ENCODE measurements at regions not wholly inside any gene's neighbourhood (a gene's known extent, or its start where the extent isn't known, plus 50 kb on each side); places are given as distances from the start of the nearest gene placed in this dataset.

DNA sequence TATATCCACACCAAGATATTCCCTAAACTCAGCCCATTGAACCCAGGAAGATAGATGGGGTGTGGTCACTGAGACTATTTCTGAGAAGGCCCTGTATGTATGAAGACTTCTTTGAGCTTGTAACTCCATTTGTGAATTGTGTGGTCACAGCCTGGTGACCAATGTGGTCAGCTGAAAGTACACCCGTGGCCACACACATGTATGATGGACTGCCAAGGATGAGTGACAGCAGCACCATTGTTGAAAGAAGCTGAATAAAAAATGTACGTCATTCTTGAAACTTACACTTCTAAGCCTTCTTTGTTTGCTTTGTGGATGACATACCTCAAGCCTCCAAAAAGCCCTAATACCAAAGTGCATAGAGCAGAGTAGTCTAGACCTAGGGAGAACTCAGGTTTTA is 581.4 kb downstream of the RAB28 start:
- DNase-seq (ENCODE audit: low read depth) = no peak
- no peak overlapping the region for H3K4me3 ChIP-seq (ENCODE audit: control insufficient read depth, low read depth, low read length)
- TF ChIP-seq, protein P1, sequence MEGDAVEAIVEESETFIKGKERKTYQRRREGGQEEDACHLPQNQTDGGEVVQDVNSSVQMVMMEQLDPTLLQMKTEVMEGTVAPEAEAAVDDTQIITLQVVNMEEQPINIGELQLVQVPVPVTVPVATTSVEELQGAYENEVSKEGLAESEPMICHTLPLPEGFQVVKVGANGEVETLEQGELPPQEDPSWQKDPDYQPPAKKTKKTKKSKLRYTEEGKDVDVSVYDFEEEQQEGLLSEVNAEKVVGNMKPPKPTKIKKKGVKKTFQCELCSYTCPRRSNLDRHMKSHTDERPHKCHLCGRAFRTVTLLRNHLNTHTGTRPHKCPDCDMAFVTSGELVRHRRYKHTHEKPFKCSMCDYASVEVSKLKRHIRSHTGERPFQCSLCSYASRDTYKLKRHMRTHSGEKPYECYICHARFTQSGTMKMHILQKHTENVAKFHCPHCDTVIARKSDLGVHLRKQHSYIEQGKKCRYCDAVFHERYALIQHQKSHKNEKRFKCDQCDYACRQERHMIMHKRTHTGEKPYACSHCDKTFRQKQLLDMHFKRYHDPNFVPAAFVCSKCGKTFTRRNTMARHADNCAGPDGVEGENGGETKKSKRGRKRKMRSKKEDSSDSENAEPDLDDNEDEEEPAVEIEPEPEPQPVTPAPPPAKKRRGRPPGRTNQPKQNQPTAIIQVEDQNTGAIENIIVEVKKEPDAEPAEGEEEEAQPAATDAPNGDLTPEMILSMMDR (IDR thresholded peaks at IDR 0.05; ENCODE audit: control insufficient read depth, insufficient read depth, low read depth, low read length, missing control alignments) = no peak

DNA sequence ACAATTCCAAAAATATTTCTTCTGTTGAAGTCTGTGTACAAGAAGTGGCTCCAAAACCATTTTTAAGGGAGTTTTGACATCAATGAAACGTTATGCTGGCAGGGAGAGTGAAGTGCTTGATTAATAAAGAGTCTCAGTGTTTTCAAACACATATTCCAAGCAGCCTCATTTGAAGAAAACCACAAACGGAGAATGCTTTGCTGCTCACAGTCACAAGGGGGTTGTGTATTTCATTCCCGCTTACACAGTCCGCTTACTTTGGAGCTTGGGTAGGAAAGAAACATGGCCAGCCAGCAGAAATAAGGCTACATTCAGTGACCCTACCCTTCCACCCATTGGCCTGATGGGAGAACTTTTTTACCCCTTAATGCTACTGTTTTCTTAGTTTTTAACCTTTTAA is 586.2 kb downstream of the RAB28 start:
- DNase-seq (ENCODE audit: low read depth) = no peak
- TF ChIP-seq, protein P1 (IDR thresholded peaks at IDR 0.05; ENCODE audit: control insufficient read depth, insufficient read depth, low read depth, low read length, missing control alignments) = no peak
- no peak overlapping the region for H3K4me3 ChIP-seq (ENCODE audit: control insufficient read depth, low read depth, low read length)

DNA sequence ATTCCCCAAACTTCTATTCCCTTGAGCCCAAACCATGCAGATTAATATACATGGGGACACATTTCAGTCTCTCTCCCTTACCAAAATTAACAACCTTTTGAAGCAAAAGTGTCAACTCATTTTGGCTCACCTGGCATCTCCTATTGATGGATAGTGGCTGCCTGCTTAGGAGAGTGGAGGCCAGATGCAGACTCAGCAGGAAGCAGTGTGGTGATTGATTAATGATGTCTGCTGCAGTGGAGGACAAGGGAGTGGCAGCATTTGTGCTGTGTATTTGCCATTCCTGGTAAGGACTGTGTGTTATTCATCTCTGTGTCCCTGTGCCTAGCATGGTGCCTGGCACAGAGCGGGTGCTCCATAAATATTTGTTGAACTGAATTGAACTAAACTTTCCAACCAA is 590.1 kb downstream of the RAB28 start:
- TF ChIP-seq, protein P1 (IDR thresholded peaks at IDR 0.05; ENCODE audit: control insufficient read depth, insufficient read depth, low read depth, low read length, missing control alignments) = no peak
- DNase-seq (ENCODE audit: low read depth) = no peak
- no peak overlapping the region for H3K4me3 ChIP-seq (ENCODE audit: control insufficient read depth, low read depth, low read length)

DNA sequence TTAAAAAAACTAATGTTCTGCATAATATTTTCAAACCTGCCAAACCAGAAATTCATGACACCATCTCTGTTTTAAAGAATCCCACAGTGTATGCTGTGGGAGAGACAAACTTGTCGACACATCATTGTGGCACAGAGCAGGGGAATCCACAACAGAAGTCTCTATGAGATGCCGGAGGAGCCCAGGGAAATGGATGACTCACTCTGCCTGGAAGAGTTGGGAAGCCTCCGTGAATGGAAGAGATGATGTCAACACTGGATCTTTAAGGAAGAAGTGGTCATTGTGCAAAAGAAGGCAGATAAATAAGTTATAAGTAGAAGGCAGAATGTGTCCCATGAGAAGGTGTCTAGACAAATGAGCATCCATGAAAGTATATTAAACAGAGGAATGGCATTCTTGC is 595.1 kb downstream of the RAB28 start:
- TF ChIP-seq, protein P1 (IDR thresholded peaks at IDR 0.05; ENCODE audit: control insufficient read depth, insufficient read depth, low read depth, low read length, missing control alignments) = no peak
- DNase-seq (ENCODE audit: low read depth) = no peak
- no peak overlapping the region for H3K4me3 ChIP-seq (ENCODE audit: control insufficient read depth, low read depth, low read length)

DNA sequence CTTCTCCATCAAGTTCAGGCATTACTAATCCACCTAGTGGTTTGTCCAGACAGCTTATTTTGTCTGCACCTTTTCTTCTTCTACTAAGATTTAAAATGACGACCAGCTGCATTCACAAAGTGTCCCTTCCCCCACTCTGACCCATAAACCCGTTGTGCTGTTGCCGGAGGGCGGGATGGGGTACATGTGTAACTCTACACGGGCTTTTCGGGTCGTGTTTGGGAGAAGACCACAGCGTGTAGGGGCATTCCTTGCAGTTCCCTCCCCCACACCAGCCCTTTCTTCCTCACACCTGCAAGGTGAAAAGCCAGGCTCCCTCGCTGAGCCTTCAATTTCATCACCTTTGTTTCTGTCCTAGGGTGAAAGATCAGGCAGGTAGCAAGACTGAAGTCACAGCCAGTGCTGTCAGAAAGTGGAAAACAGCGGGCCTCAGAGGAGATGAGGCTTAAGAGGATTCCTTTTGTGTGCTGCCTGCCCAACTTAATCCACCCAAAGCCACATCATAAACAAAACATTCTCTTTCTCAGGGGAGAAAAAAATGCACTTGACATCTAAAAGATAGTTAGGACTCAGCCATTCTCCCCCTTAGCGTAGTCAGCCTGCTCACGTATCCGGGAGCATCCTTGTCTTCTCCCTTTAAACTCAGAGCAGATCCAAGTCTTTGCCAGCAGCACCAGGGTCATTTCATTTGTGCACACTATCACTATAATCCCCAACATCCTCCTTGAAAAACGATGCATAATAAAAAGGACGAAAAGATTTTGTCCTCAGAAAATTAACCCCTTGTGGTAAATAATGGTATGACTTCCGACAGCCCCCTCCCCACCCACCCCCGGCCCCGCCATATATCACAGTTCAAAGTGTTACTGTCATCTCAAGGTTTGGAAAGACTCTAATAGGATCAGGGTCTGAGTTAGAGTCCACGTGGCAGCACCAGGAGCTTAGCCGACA is 599.0 kb downstream of the RAB28 start:
- no peak for DNase-seq (ENCODE audit: low read depth)
- TF ChIP-seq, protein P1 (IDR thresholded peaks at IDR 0.05; ENCODE audit: control insufficient read depth, insufficient read depth, low read depth, low read length, missing control alignments) = no peak
- no peak overlapping the region for H3K4me3 ChIP-seq (ENCODE audit: control insufficient read depth, low read depth, low read length)

DNA sequence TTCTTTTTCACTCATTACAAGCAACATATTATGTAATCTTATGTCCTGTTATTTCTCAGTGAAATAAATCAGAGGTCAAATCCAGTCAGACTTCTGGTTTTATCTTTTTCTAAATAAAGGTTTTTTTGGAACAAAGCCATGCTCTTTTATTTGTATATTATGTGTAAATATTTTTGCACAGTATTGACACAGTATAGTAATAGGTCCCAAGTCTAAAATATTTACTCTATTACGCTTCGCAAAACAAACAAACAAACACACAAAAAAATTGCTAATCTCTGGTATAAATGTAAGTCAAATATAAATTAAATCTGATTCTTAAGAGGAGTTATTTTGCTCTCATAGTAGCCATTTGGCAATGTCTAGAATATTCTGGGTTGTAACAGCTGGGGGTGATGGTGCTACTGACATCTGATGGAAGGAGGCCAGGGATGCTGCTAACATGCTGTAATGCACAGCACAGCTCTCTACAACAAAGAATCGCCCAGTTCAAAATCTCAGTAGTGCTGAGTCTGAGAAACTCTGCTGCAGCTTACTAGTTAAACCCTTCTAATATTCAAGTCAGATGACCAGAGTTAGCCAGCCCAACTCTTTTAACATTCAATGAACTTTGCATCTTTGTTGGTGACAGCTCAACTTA is 602.1 kb downstream of the RAB28 start:
- TF ChIP-seq, protein P1 (IDR thresholded peaks at IDR 0.05; ENCODE audit: control insufficient read depth, insufficient read depth, low read depth, low read length, missing control alignments) = no peak
- H3K4me3 ChIP-seq (ENCODE audit: control insufficient read depth, low read depth, low read length) = no peak overlapping the region
- no peak for DNase-seq (ENCODE audit: low read depth)
